ENCODE measurements at regions not wholly inside any gene's neighbourhood (a gene's known extent, or its start where the extent isn't known, plus 50 kb on each side); places are given as distances from the start of the nearest gene placed in this dataset.

DNA sequence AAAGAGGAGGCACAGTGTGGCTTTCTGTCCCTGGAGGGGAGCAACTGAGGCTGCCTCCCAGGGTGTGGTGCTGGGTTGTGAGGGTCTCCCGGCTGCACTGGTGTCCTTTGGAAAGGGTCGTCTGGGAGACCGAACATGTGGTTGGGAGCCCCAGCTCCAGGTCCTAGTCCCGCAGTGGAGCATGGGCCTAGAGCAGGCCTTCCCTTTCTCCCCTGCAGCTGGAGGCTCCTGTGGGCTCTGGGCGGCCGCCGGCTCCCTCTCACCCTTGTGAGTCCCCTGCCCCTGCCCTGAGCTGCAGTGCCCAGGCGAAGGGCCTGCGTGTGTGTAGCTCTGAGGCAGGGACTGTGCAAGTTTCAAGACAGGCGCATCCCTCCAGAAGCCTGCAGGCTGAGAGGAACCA is 1492.7 kb downstream of the BRD1 start:
- TF ChIP-seq SNAI2 (CRISPR knock-in tag; IDR thresholded peaks at IDR 0.05) (no peak), BACH2 (CRISPR knock-in tag; IDR thresholded peaks at IDR 0.05; ENCODE audit: borderline replicate concordance) (no peak), OSR1 (CRISPR knock-in tag; IDR thresholded peaks at IDR 0.05) (no peak), ISL1 (CRISPR knock-in tag; IDR thresholded peaks at IDR 0.05) (no peak)
- ATAC-seq = no peak

DNA sequence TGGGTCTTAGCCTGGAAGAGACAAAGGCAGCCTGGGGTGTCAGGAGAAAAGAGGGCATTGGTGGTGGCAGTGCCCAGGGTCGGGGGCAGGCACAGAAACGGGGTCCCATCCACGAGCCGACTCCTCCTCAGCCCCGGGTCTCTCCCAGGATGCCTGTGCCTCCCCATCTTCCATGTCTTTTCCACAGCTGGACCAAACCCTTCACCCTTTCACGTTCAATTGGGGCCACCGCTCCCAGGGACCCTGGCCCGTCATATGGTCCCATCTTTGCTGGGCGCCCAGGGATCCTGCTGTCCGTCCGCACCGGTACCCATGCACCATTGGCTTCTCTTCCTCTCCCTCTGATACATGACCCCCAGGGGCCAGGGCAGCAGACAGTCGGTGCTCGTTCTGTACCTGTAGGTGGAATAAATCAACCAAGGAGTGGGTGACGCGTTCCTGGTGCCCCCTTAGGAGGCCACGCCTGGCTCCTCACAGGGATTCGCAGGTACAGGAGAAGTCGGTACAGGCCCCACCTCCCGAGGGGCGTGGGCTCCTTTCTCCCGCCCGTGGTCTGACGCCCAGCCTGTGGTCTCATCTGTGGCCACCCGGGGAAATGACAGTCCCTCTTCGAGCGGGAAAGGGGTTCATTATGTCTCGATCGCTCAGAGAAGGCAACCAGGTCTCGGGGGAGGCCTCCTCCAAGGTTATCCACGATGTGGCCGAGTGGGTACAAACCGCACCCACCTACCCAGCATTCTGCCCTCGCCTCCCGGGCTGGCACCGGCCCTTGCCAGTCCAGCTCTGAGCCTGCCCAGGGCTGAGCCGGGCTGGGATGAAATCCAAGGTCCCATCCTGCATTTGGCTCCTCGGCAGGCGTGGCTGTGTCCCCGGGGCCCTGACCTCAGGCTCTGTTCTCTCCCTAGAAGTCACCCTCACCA is 1493.6 kb downstream of the BRD1 start:
- no peak for ATAC-seq
- no peak for TF ChIP-seq CSDC2 (CRISPR knock-in tag; IDR thresholded peaks at IDR 0.05)
- TF ChIP-seq OSR1 (CRISPR knock-in tag; IDR thresholded peaks at IDR 0.05) = no peak
- TF ChIP-seq, protein P1, sequence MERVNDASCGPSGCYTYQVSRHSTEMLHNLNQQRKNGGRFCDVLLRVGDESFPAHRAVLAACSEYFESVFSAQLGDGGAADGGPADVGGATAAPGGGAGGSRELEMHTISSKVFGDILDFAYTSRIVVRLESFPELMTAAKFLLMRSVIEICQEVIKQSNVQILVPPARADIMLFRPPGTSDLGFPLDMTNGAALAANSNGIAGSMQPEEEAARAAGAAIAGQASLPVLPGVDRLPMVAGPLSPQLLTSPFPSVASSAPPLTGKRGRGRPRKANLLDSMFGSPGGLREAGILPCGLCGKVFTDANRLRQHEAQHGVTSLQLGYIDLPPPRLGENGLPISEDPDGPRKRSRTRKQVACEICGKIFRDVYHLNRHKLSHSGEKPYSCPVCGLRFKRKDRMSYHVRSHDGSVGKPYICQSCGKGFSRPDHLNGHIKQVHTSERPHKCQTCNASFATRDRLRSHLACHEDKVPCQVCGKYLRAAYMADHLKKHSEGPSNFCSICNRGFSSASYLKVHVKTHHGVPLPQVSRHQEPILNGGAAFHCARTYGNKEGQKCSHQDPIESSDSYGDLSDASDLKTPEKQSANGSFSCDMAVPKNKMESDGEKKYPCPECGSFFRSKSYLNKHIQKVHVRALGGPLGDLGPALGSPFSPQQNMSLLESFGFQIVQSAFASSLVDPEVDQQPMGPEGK (CRISPR knock-in tag; IDR thresholded peaks at IDR 0.05; ENCODE audit: borderline replicate concordance) = no peak
- no peak for TF ChIP-seq TOX (CRISPR knock-in tag; IDR thresholded peaks at IDR 0.05; ENCODE audit: borderline replicate concordance)
- TF ChIP-seq, protein P2, sequence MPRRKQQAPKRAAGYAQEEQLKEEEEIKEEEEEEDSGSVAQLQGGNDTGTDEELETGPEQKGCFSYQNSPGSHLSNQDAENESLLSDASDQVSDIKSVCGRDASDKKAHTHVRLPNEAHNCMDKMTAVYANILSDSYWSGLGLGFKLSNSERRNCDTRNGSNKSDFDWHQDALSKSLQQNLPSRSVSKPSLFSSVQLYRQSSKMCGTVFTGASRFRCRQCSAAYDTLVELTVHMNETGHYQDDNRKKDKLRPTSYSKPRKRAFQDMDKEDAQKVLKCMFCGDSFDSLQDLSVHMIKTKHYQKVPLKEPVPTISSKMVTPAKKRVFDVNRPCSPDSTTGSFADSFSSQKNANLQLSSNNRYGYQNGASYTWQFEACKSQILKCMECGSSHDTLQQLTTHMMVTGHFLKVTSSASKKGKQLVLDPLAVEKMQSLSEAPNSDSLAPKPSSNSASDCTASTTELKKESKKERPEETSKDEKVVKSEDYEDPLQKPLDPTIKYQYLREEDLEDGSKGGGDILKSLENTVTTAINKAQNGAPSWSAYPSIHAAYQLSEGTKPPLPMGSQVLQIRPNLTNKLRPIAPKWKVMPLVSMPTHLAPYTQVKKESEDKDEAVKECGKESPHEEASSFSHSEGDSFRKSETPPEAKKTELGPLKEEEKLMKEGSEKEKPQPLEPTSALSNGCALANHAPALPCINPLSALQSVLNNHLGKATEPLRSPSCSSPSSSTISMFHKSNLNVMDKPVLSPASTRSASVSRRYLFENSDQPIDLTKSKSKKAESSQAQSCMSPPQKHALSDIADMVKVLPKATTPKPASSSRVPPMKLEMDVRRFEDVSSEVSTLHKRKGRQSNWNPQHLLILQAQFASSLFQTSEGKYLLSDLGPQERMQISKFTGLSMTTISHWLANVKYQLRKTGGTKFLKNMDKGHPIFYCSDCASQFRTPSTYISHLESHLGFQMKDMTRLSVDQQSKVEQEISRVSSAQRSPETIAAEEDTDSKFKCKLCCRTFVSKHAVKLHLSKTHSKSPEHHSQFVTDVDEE (CRISPR knock-in tag; IDR thresholded peaks at IDR 0.05) = no peak
- no peak for TF ChIP-seq ARNTL (CRISPR knock-in tag; IDR thresholded peaks at IDR 0.05; ENCODE audit: borderline replicate concordance, low read depth)
- TF ChIP-seq, protein P3, sequence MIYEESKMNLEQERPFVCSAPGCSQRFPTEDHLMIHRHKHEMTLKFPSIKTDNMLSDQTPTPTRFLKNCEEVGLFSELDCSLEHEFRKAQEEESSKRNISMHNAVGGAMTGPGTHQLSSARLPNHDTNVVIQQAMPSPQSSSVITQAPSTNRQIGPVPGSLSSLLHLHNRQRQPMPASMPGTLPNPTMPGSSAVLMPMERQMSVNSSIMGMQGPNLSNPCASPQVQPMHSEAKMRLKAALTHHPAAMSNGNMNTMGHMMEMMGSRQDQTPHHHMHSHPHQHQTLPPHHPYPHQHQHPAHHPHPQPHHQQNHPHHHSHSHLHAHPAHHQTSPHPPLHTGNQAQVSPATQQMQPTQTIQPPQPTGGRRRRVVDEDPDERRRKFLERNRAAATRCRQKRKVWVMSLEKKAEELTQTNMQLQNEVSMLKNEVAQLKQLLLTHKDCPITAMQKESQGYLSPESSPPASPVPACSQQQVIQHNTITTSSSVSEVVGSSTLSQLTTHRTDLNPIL (CRISPR knock-in tag; IDR thresholded peaks at IDR 0.05; ENCODE audit: low read depth) = no peak
- no peak for TF ChIP-seq ZC3H10 (CRISPR knock-in tag; IDR thresholded peaks at IDR 0.05)
- TF ChIP-seq, protein P4, sequence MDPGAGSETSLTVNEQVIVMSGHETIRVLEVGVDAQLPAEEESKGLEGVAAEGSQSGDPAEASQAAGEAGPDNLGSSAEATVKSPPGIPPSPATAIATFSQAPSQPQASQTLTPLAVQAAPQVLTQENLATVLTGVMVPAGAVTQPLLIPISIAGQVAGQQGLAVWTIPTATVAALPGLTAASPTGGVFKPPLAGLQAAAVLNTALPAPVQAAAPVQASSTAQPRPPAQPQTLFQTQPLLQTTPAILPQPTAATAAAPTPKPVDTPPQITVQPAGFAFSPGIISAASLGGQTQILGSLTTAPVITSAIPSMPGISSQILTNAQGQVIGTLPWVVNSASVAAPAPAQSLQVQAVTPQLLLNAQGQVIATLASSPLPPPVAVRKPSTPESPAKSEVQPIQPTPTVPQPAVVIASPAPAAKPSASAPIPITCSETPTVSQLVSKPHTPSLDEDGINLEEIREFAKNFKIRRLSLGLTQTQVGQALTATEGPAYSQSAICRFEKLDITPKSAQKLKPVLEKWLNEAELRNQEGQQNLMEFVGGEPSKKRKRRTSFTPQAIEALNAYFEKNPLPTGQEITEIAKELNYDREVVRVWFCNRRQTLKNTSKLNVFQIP (CRISPR knock-in tag; IDR thresholded peaks at IDR 0.05; ENCODE audit: borderline replicate concordance, low read depth) = no peak
- TF ChIP-seq ESRRG (CRISPR knock-in tag; IDR thresholded peaks at IDR 0.05) = no peak
- no peak for TF ChIP-seq ZNF565 (CRISPR knock-in tag; conservative IDR thresholded peaks at IDR 0.05; ENCODE audit: low read depth)
- no peak for TF ChIP-seq RARB (CRISPR knock-in tag; IDR thresholded peaks at IDR 0.05)
- TF ChIP-seq TCF4 (CRISPR knock-in tag; IDR thresholded peaks at IDR 0.05; ENCODE audit: borderline replicate concordance) = no peak
- no peak for TF ChIP-seq GLIS3 (CRISPR knock-in tag; IDR thresholded peaks at IDR 0.05)
- TF ChIP-seq ZFP30 (CRISPR knock-in tag; IDR thresholded peaks at IDR 0.05) = no peak
- no peak for TF ChIP-seq ZNF8 (CRISPR knock-in tag; IDR thresholded peaks at IDR 0.05)
- no peak for TF ChIP-seq ZFP3 (CRISPR knock-in tag; IDR thresholded peaks at IDR 0.05)

DNA sequence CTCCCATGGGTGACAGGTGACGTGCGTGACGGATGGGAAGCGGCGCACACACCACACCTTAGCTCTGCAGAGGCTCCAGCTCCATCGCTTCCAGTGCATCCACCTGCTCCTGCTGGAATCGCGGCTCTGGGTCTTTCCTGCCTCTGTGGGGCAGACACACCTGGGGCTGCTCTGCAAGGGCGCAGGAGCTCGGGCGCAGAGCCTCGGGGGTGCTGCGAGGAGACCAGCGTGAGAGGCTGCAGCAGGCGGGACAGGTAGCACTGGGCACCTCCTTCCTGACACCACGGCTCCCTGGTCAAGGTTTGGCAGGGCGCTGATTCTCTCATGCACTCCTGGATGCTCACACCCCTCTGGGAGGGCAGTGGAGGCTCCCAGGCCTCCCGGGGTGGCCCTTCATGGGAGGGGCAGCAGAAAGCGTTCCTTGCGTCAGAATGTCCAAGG is 1494.3 kb downstream of the BRD1 start:
- no peak for ATAC-seq
- TF ChIP-seq, protein P1 (CRISPR knock-in tag; IDR thresholded peaks at IDR 0.05; ENCODE audit: borderline replicate concordance) = no peak
- TF ChIP-seq ZFP3 (CRISPR knock-in tag; IDR thresholded peaks at IDR 0.05) (no peak), GLIS3 (CRISPR knock-in tag; IDR thresholded peaks at IDR 0.05) (no peak), ARNTL (CRISPR knock-in tag; IDR thresholded peaks at IDR 0.05; ENCODE audit: borderline replicate concordance, low read depth) (no peak), RARB (CRISPR knock-in tag; IDR thresholded peaks at IDR 0.05) (no peak), ZC3H10 (CRISPR knock-in tag; IDR thresholded peaks at IDR 0.05) (no peak), TCF4 (CRISPR knock-in tag; IDR thresholded peaks at IDR 0.05; ENCODE audit: borderline replicate concordance) (no peak), OSR1 (CRISPR knock-in tag; IDR thresholded peaks at IDR 0.05) (no peak), ZNF70 (CRISPR knock-in tag; IDR thresholded peaks at IDR 0.05) (no peak), ESRRG (CRISPR knock-in tag; IDR thresholded peaks at IDR 0.05) (no peak), BACH2 (CRISPR knock-in tag; IDR thresholded peaks at IDR 0.05; ENCODE audit: borderline replicate concordance) (no peak)
- TF ChIP-seq, protein P2 (CRISPR knock-in tag; IDR thresholded peaks at IDR 0.05) = no peak
- TF ChIP-seq, protein P5, sequence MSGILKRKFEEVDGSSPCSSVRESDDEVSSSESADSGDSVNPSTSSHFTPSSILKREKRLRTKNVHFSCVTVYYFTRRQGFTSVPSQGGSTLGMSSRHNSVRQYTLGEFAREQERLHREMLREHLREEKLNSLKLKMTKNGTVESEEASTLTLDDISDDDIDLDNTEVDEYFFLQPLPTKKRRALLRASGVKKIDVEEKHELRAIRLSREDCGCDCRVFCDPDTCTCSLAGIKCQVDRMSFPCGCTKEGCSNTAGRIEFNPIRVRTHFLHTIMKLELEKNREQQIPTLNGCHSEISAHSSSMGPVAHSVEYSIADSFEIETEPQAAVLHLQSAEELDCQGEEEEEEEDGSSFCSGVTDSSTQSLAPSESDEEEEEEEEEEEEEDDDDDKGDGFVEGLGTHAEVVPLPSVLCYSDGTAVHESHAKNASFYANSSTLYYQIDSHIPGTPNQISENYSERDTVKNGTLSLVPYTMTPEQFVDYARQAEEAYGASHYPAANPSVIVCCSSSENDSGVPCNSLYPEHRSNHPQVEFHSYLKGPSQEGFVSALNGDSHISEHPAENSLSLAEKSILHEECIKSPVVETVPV (CRISPR knock-in tag; IDR thresholded peaks at IDR 0.05) = no peak

Measured in SK-N-SH treated with all-trans-retinoic acid at 6 μM for 48 hours (cell line).